Gastroesophageal sphincter (tissue), 3 donors: ENCODE measurements at regions not wholly inside any gene's neighbourhood (a gene's known extent, or its start where the extent isn't known, plus 50 kb on each side); places are given as distances from the start of the nearest gene placed in this dataset.

Experiments
- CTCF ChIP-seq, 4 experiments: fragments of 200-600 bp in 2 of 4; fragments of 450-650 bp in 2 of 4; sonication (generic) in 1 of 4; IDR thresholded peaks; one replicate each; pipeline ENCODE4 v1.5.1; 2017 to 2019; ENCODE audit warnings: antibody characterized with exemption in 4 of 4, mild to moderate bottlenecking in 2 of 4, moderate library complexity in 2 of 4
- POLR2A ChIP-seq, 2 donors: fragments of 450-650 bp; IDR thresholded peaks; one replicate each; pipeline ENCODE4 v1.6.1; 2017; ENCODE audit warnings: antibody characterized with exemption in 2 of 2, mild to moderate bottlenecking in 2 of 2, moderate library complexity in 1 of 2
- POLR2AphosphoS5 ChIP-seq: sonication (generic); formaldehyde crosslinking; IDR thresholded peaks from one replicate; pipeline ENCODE4 v1.6.1; 2017; ENCODE audit warnings: antibody characterized with exemption

GRCh38 chr4:14387647-14388046 lies 614.6 kb upstream of the CPEB2 start:
- TF ChIP-seq CTCF (IDR thresholded peaks at IDR 0.05) (no peak), POLR2AphosphoS5 (no peak), POLR2A (IDR thresholded peaks at IDR 0.05) (no peak)
